Activated T-cell treated with anti-CD3 and anti-CD28 coated beads, Interleukin-2, amount 50 U/mL, for 48 hours (primary cell): ENCODE measurements at regions not wholly inside any gene's neighbourhood (a gene's known extent, or its start where the extent isn't known, plus 50 kb on each side); places are given as distances from the start of the nearest gene placed in this dataset.
"Not testable (repeated sequence)": the region's sequence is repeated elsewhere in the genome, so short reads cannot be mapped to it uniquely, and the experiment has no call there.

Source experiments
- DNase-seq, 2 experiments: peaks; one replicate each; pipeline ENCODE4 v3.0.0-alpha.2; 2020

GRCh38 chr20:47940101-47940813, 155.0 kb upstream of the SULF2 start:
- no peak for DNase-seq

- DNase-seq = no peak
Measured at GRCh38 chr20:47936612-47937011, 151.3 kb upstream of the SULF2 start.

GRCh38 chr20:47934761-47935160, 149.5 kb upstream of the SULF2 start:
- DNase-seq = no peak

- DNase-seq = no peak
Measured at GRCh38 chr20:47931443-47931842, 146.2 kb upstream of the SULF2 start.

GRCh38 chr20:47931002-47931401, 145.7 kb upstream of the SULF2 start:
- no peak for DNase-seq

GRCh38 chr20:47929368-47930115, 144.3 kb upstream of the SULF2 start:
- DNase-seq = no peak

GRCh38 chr20:47927944-47928343, 142.7 kb upstream of the SULF2 start:
- no peak for DNase-seq

- DNase-seq = no peak
Measured at GRCh38 chr20:47927385-47927851, 142.1 kb upstream of the SULF2 start.

GRCh38 chr20:47926731-47927130, 141.4 kb upstream of the SULF2 start:
- no peak for DNase-seq

- DNase-seq = no peak
Measured at GRCh38 chr20:47925593-47925992, 140.3 kb upstream of the SULF2 start.

GRCh38 chr20:47922269-47922668, 137.0 kb upstream of the SULF2 start:
- DNase-seq = no peak

- DNase-seq = not testable (repeated sequence)
Measured at GRCh38 chr20:47921829-47922228, 136.5 kb upstream of the SULF2 start.

GRCh38 chr20:47921408-47921807, 136.1 kb upstream of the SULF2 start:
- no peak for DNase-seq

- DNase-seq = no peak
Measured at GRCh38 chr20:47917549-47918070, 132.3 kb upstream of the SULF2 start.

- DNase-seq = no peak
Measured at GRCh38 chr20:47915495-47915894, 130.2 kb upstream of the SULF2 start.

- no peak for DNase-seq
Measured at GRCh38 chr20:47914792-47915191, 129.5 kb upstream of the SULF2 start.

GRCh38 chr20:47912786-47913501, 127.7 kb upstream of the SULF2 start:
- not testable (repeated sequence) for DNase-seq

- DNase-seq = not testable (repeated sequence)
Measured at GRCh38 chr20:47912165-47912564, 126.9 kb upstream of the SULF2 start.

- DNase-seq = not testable (repeated sequence)
Measured at GRCh38 chr20:47909696-47910369, 124.6 kb upstream of the SULF2 start.

- not testable (repeated sequence) for DNase-seq
Measured at GRCh38 chr20:47908361-47909035, 123.2 kb upstream of the SULF2 start.

GRCh38 chr20:47907951-47908350, 122.7 kb upstream of the SULF2 start:
- not testable (repeated sequence) for DNase-seq

- DNase-seq = no peak
Measured at GRCh38 chr20:47907031-47907675, 121.9 kb upstream of the SULF2 start.
